ENCODE measurements at regions not wholly inside any gene's neighbourhood (a gene's known extent, or its start where the extent isn't known, plus 50 kb on each side); places are given as distances from the start of the nearest gene placed in this dataset.

DNA sequence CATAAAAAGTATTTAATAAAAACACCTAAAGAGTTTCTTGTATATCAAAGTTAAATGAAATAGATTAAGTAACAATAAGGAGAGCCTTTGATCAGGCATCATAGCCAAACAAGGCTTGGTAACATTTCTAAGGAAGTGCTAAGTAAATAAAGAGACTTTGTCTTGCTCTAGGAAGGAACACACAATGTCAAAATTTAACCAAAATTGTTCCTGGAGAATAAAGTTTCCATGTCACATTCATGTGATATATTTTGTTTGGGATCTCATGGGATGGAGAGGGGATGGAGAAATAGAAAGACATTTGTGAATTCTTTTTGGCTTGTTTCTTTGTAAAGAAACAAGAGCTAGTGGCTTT, 201.9 kb upstream of the DTNBP1 start:
- no peak overlapping the region for H3K18ac ChIP-seq (ENCODE audit: low read length)
- H3K9ac ChIP-seq (ENCODE audit: low read length) = no peak overlapping the region
- DNase-seq = no peak
- no peak overlapping the region for H3K4ac ChIP-seq (ENCODE audit: low read depth, low read length)
- H3K4me1 ChIP-seq (ENCODE audit: control insufficient read depth in 1 of 2, insufficient read depth in 2 of 2, low read length in 2 of 2) = no peaks in the 10 kb centered on the region
- H4K91ac ChIP-seq (ENCODE audit: low read depth, low read length) = no peak overlapping the region
- H3K9me3 ChIP-seq (ENCODE audit: insufficient read depth, low read depth, low read length) = no peaks in the 10 kb centered on the region
- H4K8ac ChIP-seq (ENCODE audit: low read depth, low read length) = no peak overlapping the region
- H3K4me2 ChIP-seq (ENCODE audit: low read length) = no peak overlapping the region
- H3K23ac ChIP-seq (ENCODE audit: low read length) = no peak overlapping the region
- no peak overlapping the region for H4K12ac ChIP-seq (ENCODE audit: low read depth, low read length)
- no peak overlapping the region for H2AK5ac ChIP-seq (ENCODE audit: low read length)
- no peak overlapping the region for H2BK120ac ChIP-seq (ENCODE audit: insufficient read depth, low read length, poor library complexity)
- no peak overlapping the region for H2BK12ac ChIP-seq (ENCODE audit: low read length)
- no peak overlapping the region for H2BK5ac ChIP-seq (ENCODE audit: low read depth, low read length, poor library complexity)
- no peak overlapping the region for H3K4me3 ChIP-seq (ENCODE audit: low read depth, low read length)
- no peaks in the 10 kb centered on the region for H3K36me3 ChIP-seq (ENCODE audit: control insufficient read depth in 1 of 2, insufficient read depth in 2 of 2, low read length in 2 of 2)
- H3K14ac ChIP-seq (ENCODE audit: low read length) = no peak overlapping the region
- H3K79me2 ChIP-seq (ENCODE audit: control insufficient read depth, insufficient read depth, low read length, poor library complexity) = no peaks in the 10 kb centered on the region
- H3K79me1 ChIP-seq (ENCODE audit: low read length) = no peaks in the 10 kb centered on the region
- no peak overlapping the region for H2AFZ ChIP-seq (ENCODE audit: insufficient read depth, low read length, poor library complexity)
- no peak overlapping the region for H3K27ac ChIP-seq (ENCODE audit: low read depth, low read length)
- H3K27me3 ChIP-seq (ENCODE audit: insufficient read depth, low read length) = no peaks in the 10 kb centered on the region

GRCh38 chr6:15864038-15864707, 201.3 kb upstream of the DTNBP1 start:
- Histone ChIP-seq H4K12ac (ENCODE audit: low read depth, low read length) (no peak overlapping the region), H3K18ac (ENCODE audit: low read length) (no peak overlapping the region), H3K79me2 (ENCODE audit: control insufficient read depth, insufficient read depth, low read length, poor library complexity) (no peaks in the 10 kb centered on the region), H3K79me1 (ENCODE audit: low read length) (no peaks in the 10 kb centered on the region), H2AK5ac (ENCODE audit: low read length) (no peak overlapping the region), H3K4me2 (ENCODE audit: low read length) (no peak overlapping the region), H2BK5ac (ENCODE audit: low read depth, low read length, poor library complexity) (no peak overlapping the region), H3K27me3 (ENCODE audit: insufficient read depth, low read length) (no peaks in the 10 kb centered on the region), H3K4me1 (ENCODE audit: control insufficient read depth in 1 of 2, insufficient read depth in 2 of 2, low read length in 2 of 2) (no peaks in the 10 kb centered on the region), H3K27ac (ENCODE audit: low read depth, low read length) (no peak overlapping the region), H4K91ac (ENCODE audit: low read depth, low read length) (no peak overlapping the region), H3K23ac (ENCODE audit: low read length) (no peak overlapping the region), H3K4me3 (ENCODE audit: low read depth, low read length) (no peak overlapping the region), H2BK12ac (ENCODE audit: low read length) (no peak overlapping the region), H2BK120ac (ENCODE audit: insufficient read depth, low read length, poor library complexity) (no peak overlapping the region), H3K9me3 (ENCODE audit: insufficient read depth, low read depth, low read length) (no peaks in the 10 kb centered on the region), H3K36me3 (ENCODE audit: control insufficient read depth in 1 of 2, insufficient read depth in 2 of 2, low read length in 2 of 2) (no peaks in the 10 kb centered on the region), H4K8ac (ENCODE audit: low read depth, low read length) (no peak overlapping the region), H2AFZ (ENCODE audit: insufficient read depth, low read length, poor library complexity) (no peak overlapping the region), H3K9ac (ENCODE audit: low read length) (no peak overlapping the region), H3K4ac (ENCODE audit: low read depth, low read length) (no peak overlapping the region), H3K14ac (ENCODE audit: low read length) (no peak overlapping the region)
- no CpG with 5 or more reads among the region's 7 CpGs for WGBS (ENCODE audit: extremely low coverage, insufficient coverage, insufficient read length)
- DNase-seq = no peak

DNA sequence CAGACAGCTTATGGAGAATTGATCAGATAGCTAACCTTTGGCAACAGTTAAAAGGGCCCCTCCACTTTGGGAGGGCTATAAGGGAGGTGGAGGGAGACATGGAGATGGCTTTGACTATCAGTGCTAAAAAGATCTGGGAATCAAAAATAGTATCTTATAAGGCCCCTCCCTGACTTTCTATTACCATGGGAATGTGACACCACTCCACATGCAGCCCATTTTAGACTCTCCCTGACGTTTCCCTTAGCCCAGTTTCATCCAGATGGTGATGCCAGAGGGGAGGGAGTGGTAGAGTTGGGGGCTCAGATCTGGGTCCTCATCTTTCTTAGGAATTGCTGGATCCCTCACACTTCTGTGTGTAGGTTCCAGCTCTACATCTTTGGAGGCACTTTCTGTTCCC, 200.0 kb upstream of the DTNBP1 start:
- no CpG with 5 or more reads among the region's 1 CpG for WGBS (ENCODE audit: extremely low coverage, insufficient coverage, insufficient read length)

DNA sequence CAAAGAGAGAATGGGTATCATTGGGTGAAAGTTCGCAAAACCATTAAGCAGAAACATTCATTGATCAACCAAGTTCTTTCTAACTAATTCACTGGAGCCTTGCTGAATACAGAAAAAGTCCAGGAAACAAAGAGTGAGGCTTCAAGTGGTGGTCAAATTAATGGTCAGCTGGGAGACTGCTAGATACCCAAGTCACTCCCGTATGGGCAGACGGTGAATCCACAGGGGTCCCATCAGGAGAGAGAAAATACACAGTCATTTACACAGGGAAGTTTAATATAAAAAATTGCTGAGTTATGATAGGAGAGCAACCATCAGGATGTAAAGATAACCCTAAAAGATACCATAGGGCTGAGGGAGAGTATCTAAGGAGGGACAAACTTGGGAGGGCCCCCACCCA, 198.7 kb upstream of the DTNBP1 start:
- H4K91ac ChIP-seq (ENCODE audit: low read depth, low read length) = no peak overlapping the region
- H3K27me3 ChIP-seq (ENCODE audit: insufficient read depth, low read length) = no peaks in the 10 kb centered on the region
- DNase-seq = no peak
- H3K36me3 ChIP-seq (ENCODE audit: control insufficient read depth in 1 of 2, insufficient read depth in 2 of 2, low read length in 2 of 2) = no peaks in the 10 kb centered on the region
- no peak overlapping the region for H3K14ac ChIP-seq (ENCODE audit: low read length)
- no peak overlapping the region for H2BK120ac ChIP-seq (ENCODE audit: insufficient read depth, low read length, poor library complexity)
- no peak overlapping the region for H3K4me2 ChIP-seq (ENCODE audit: low read length)
- H4K8ac ChIP-seq (ENCODE audit: low read depth, low read length) = no peak overlapping the region
- no peak overlapping the region for H3K4ac ChIP-seq (ENCODE audit: low read depth, low read length)
- H2BK5ac ChIP-seq (ENCODE audit: low read depth, low read length, poor library complexity) = no peak overlapping the region
- no peaks in the 10 kb centered on the region for H3K79me1 ChIP-seq (ENCODE audit: low read length)
- no peaks in the 10 kb centered on the region for H3K79me2 ChIP-seq (ENCODE audit: control insufficient read depth, insufficient read depth, low read length, poor library complexity)
- H3K23ac ChIP-seq (ENCODE audit: low read length) = no peak overlapping the region
- no peak overlapping the region for H3K18ac ChIP-seq (ENCODE audit: low read length)
- WGBS (ENCODE audit: extremely low coverage, insufficient coverage, insufficient read length) = no CpG with 5 or more reads among the region's 3 CpGs
- H3K4me3 ChIP-seq (ENCODE audit: low read depth, low read length) = no peak overlapping the region
- H2AK5ac ChIP-seq (ENCODE audit: low read length) = no peak overlapping the region
- H2AFZ ChIP-seq (ENCODE audit: insufficient read depth, low read length, poor library complexity) = no peak overlapping the region
- H4K12ac ChIP-seq (ENCODE audit: low read depth, low read length) = no peak overlapping the region
- no peak overlapping the region for H3K27ac ChIP-seq (ENCODE audit: low read depth, low read length)
- no peaks in the 10 kb centered on the region for H3K9me3 ChIP-seq (ENCODE audit: insufficient read depth, low read depth, low read length)
- no peaks in the 10 kb centered on the region for H3K4me1 ChIP-seq (ENCODE audit: control insufficient read depth in 1 of 2, insufficient read depth in 2 of 2, low read length in 2 of 2)
- no peak overlapping the region for H2BK12ac ChIP-seq (ENCODE audit: low read length)
- no peak overlapping the region for H3K9ac ChIP-seq (ENCODE audit: low read length)

More for the DNA sequence above, 200.0 kb upstream of the DTNBP1 start:
- no peak overlapping the region for H3K18ac ChIP-seq (ENCODE audit: low read length)
- H4K12ac ChIP-seq (ENCODE audit: low read depth, low read length) = no peak overlapping the region
- no peaks in the 10 kb centered on the region for H3K9me3 ChIP-seq (ENCODE audit: insufficient read depth, low read depth, low read length)
- H3K27ac ChIP-seq (ENCODE audit: low read depth, low read length) = no peak overlapping the region
- H2AK5ac ChIP-seq (ENCODE audit: low read length) = no peak overlapping the region
- H2AFZ ChIP-seq (ENCODE audit: insufficient read depth, low read length, poor library complexity) = no peak overlapping the region
- no peak overlapping the region for H2BK5ac ChIP-seq (ENCODE audit: low read depth, low read length, poor library complexity)
- no peak overlapping the region for H2BK12ac ChIP-seq (ENCODE audit: low read length)
- no peak overlapping the region for H3K14ac ChIP-seq (ENCODE audit: low read length)
- H3K79me1 ChIP-seq (ENCODE audit: low read length) = no peaks in the 10 kb centered on the region
- H2BK120ac ChIP-seq (ENCODE audit: insufficient read depth, low read length, poor library complexity) = no peak overlapping the region
- no peaks in the 10 kb centered on the region for H3K79me2 ChIP-seq (ENCODE audit: control insufficient read depth, insufficient read depth, low read length, poor library complexity)
- H3K9ac ChIP-seq (ENCODE audit: low read length) = no peak overlapping the region
- no peaks in the 10 kb centered on the region for H3K4me1 ChIP-seq (ENCODE audit: control insufficient read depth in 1 of 2, insufficient read depth in 2 of 2, low read length in 2 of 2)
- no peaks in the 10 kb centered on the region for H3K27me3 ChIP-seq (ENCODE audit: insufficient read depth, low read length)
- H3K36me3 ChIP-seq (ENCODE audit: control insufficient read depth in 1 of 2, insufficient read depth in 2 of 2, low read length in 2 of 2) = no peaks in the 10 kb centered on the region
- DNase-seq = no peak
- H3K4me3 ChIP-seq (ENCODE audit: low read depth, low read length) = no peak overlapping the region
- no peak overlapping the region for H3K23ac ChIP-seq (ENCODE audit: low read length)
- no peak overlapping the region for H3K4me2 ChIP-seq (ENCODE audit: low read length)
- H3K4ac ChIP-seq (ENCODE audit: low read depth, low read length) = no peak overlapping the region
- no peak overlapping the region for H4K91ac ChIP-seq (ENCODE audit: low read depth, low read length)
- no peak overlapping the region for H4K8ac ChIP-seq (ENCODE audit: low read depth, low read length)
